Thoracic aorta (tissue), 2 donors: ENCODE measurements at regions not wholly inside any gene's neighbourhood (a gene's known extent, or its start where the extent isn't known, plus 50 kb on each side); places are given as distances from the start of the nearest gene placed in this dataset.

Experiments
- ATAC-seq: fragments of 150-250 bp; one replicate; pipeline ENCODE4 v1.8.0; 2017; ENCODE audit warnings: low read depth; ENCODE audit not compliant: insufficient number of reproducible peaks, low FRiP score
- DNase-seq: peaks from one replicate; pipeline ENCODE4 v3.0.0-alpha.2; 2020; ENCODE audit warnings: low spot score
- H3K27ac ChIP-seq, 2 donors: fragments of 200-600 bp; sonication (generic); 1 replicate in 1 of 2; 2 replicates in 1 of 2; pipeline ENCODE4 v1.5.1; 2016; ENCODE audit warnings: mild to moderate bottlenecking in 2 of 2, moderate library complexity in 2 of 2
- H3K27me3 ChIP-seq: fragments of 200-600 bp; sonication (generic); replicated peaks from 2 replicates; pipeline ENCODE4 v1.6.0; 2016; ENCODE audit warnings: mild to moderate bottlenecking; ENCODE audit not compliant: insufficient read depth
- H3K36me3 ChIP-seq: fragments of 200-600 bp; sonication (generic); one replicate; pipeline ENCODE4 v1.5.1; 2016
- H3K4me1 ChIP-seq, 2 donors: fragments of 200-600 bp; sonication (generic); 1 replicate in 1 of 2; 2 replicates in 1 of 2; pipeline versions ENCODE4 v1.5.1 to v1.6.0; 2016; ENCODE audit warnings: low read depth in 2 of 2, mild to moderate bottlenecking in 1 of 2; ENCODE audit not compliant: control insufficient read depth in 1 of 2
- H3K4me3 ChIP-seq: fragments of 200-600 bp; sonication (generic); 2 replicates; pipeline ENCODE4 v1.5.1; 2016; ENCODE audit warnings: mild to moderate bottlenecking
- H3K9me3 ChIP-seq: fragments of 200-600 bp; sonication (generic); 2 replicates; pipeline ENCODE4 v1.5.1; 2016
- TF ChIP-seq, protein P1 (sequence below): fragments of 200-600 bp; sonication (generic); IDR thresholded peaks from one replicate; pipeline ENCODE4 v1.5.1; 2019; ENCODE audit warnings: antibody characterized with exemption

DNA sequence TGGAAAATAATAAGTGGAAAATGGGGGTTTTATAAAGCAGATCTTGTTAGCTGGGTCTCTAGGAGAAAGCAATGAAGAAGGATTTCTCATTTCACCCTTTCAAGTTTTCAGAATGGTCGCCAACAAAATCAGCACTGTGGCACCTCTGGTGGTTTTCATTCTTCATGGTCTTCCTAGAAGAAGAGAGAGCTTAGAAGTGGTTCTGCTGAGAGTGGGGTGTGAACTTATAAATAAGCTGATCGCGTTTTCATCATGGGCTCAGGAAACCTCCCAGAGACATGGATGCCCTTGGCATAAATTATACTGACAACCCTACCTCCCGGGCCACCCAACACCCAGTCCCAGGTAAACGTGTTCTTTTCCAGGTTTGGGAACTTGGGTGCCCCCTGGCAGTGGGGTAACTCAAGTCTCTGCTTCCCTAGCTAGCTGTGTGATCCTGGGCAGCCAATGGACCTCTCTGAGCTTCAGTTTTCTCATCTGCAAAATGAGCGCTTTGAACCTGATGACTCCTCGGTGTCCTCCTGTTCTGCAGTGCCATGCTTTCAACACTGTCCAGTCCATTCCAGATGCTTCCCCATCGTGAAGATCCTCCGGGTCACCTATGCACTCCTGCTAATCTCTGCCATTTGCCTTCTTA is 72.6 kb upstream of the GRAMD1B start:
- H3K9me3 ChIP-seq: no peaks in the 10 kb centered on the region
- H3K36me3 ChIP-seq: no peaks in the 10 kb centered on the region
- ATAC-seq: no peak
- H3K27me3 ChIP-seq: no peaks in the 10 kb centered on the region
- H3K27ac ChIP-seq: no peak overlapping the region
- no peak for DNase-seq
- H3K4me1 ChIP-seq: no peaks in the 10 kb centered on the region
- TF ChIP-seq, protein P1, sequence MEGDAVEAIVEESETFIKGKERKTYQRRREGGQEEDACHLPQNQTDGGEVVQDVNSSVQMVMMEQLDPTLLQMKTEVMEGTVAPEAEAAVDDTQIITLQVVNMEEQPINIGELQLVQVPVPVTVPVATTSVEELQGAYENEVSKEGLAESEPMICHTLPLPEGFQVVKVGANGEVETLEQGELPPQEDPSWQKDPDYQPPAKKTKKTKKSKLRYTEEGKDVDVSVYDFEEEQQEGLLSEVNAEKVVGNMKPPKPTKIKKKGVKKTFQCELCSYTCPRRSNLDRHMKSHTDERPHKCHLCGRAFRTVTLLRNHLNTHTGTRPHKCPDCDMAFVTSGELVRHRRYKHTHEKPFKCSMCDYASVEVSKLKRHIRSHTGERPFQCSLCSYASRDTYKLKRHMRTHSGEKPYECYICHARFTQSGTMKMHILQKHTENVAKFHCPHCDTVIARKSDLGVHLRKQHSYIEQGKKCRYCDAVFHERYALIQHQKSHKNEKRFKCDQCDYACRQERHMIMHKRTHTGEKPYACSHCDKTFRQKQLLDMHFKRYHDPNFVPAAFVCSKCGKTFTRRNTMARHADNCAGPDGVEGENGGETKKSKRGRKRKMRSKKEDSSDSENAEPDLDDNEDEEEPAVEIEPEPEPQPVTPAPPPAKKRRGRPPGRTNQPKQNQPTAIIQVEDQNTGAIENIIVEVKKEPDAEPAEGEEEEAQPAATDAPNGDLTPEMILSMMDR: no peak
- peak overlapping the region; percentile 41 for H3K4me3 ChIP-seq

DNA sequence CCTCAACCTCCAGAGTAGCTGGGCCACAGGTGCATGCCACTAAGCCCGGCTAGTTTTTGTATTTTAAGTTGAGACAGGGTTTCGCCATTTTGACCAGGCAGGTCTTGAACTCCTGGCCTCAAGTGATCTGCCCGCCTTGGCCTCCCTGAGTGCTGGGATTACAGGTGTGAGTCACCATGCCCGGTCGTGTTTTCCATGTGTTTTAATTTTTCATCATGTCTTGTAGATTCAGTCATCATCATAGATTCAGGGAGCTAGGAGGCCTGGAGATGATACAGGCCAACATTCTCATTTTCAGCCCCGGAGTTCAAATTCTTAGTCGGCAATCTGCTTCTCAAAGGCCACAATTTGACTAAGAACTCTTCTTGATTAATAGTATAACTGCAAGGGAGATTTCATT is 73.5 kb upstream of the GRAMD1B start:
- no peak overlapping the region for H3K4me3 ChIP-seq
- no peaks in the 10 kb centered on the region for H3K4me1 ChIP-seq
- H3K9me3 ChIP-seq: no peaks in the 10 kb centered on the region
- no peaks in the 10 kb centered on the region for H3K27me3 ChIP-seq
- ATAC-seq (no peak), DNase-seq (no peak)
- TF ChIP-seq, protein P1: no peak
- H3K27ac ChIP-seq: no peak overlapping the region
- H3K36me3 ChIP-seq: no peaks in the 10 kb centered on the region

DNA sequence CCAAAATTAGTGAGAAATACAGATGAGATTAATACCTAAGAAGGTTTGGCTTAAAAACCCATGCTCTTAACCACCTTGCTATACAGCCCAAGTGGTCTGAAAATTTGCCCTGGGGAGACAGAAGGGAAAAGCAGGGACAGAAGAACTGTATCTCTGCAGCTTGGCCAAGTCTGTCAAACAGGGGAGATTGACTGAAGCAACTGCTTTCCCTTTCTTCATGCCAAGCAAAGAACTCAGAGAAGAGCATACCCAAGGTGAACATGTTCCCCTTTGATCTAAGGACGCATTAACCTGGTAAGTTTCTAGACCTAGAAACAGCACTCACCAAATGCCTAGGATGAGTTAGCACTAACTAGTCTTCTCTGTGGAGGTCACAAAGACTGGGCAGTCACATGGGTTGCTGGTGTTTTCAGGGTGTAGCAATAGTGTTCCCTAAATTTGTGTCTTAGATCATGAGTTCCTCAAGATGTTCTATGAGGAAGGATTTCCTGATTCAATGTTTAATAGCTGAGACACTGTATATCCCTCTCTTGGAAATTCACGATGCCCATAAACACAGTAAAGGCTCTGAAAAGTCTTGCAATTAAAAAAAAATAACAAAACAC is 75.6 kb upstream of the GRAMD1B start:
- no peaks in the 10 kb centered on the region for H3K9me3 ChIP-seq
- no peaks in the 10 kb centered on the region for H3K27me3 ChIP-seq
- no peak overlapping the region for H3K27ac ChIP-seq
- TF ChIP-seq, protein P1: no peak
- H3K4me1 ChIP-seq: no peaks in the 10 kb centered on the region
- DNase-seq (no peak), ATAC-seq (no peak)
- no peaks in the 10 kb centered on the region for H3K36me3 ChIP-seq
- H3K4me3 ChIP-seq: no peak overlapping the region

GRCh38 chr11:123351375-123351774 is 78.7 kb upstream of the GRAMD1B start:
- Histone ChIP-seq H3K4me1 (no peaks in the 10 kb centered on the region), H3K27me3 (no peaks in the 10 kb centered on the region), H3K27ac (no peak overlapping the region), H3K9me3 (no peaks in the 10 kb centered on the region), H3K4me3 (no peak overlapping the region), H3K36me3 (no peaks in the 10 kb centered on the region)
- no peak for DNase-seq
- no peak for ATAC-seq
- TF ChIP-seq, protein P1: no peak

- Histone ChIP-seq H3K27ac (no peak overlapping the region), H3K4me3 (no peak overlapping the region), H3K36me3 (no peaks in the 10 kb centered on the region), H3K9me3 (no peaks in the 10 kb centered on the region), H3K4me1 (no peaks in the 10 kb centered on the region), H3K27me3 (no peaks in the 10 kb centered on the region)
- DNase-seq: no peak
- no peak for ATAC-seq
- TF ChIP-seq, protein P1: no peak
Observed at GRCh38 chr11:123349382-123349781, 80.7 kb upstream of the GRAMD1B start.
